ENCODE measurements at regions not wholly inside any gene's neighbourhood (a gene's known extent, or its start where the extent isn't known, plus 50 kb on each side); places are given as distances from the start of the nearest gene placed in this dataset.

- TF ChIP-seq ZNF274 (IDR thresholded peaks at IDR 0.05; ENCODE audit: low read depth, low read length): no peak
- H3K4me3 ChIP-seq (ENCODE audit: low read length): no peak overlapping the region
These were observed 50.5 kb upstream of the POU2AF2 start for GRCh38 chr11:111194860-111195568.

GRCh38 chr11:111193924-111194490 lies 51.5 kb upstream of the POU2AF2 start:
- no peak overlapping the region for H3K4me3 ChIP-seq (ENCODE audit: low read length)
- TF ChIP-seq ZNF274 (IDR thresholded peaks at IDR 0.05; ENCODE audit: low read depth, low read length): no peak

DNA sequence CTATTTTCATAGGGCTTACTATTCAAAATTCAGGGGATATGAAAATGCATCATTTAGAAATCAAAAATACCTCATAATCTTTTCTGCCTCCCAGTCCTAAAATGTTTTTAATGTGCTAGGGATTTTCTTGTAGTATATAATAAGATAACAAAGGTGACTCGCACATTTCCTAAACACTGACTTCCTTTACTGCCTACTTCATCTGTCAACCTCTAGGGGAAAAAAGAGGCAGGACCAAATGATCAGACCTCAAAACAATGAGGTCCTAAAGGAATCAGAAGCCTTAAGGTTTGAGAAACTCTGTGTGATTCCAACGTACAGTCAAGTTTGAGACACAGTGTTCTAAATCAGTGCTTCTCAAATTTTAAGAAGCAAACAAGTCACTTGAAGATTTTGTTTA lies 56.1 kb upstream of the POU2AF2 start:
- H3K4me3 ChIP-seq (ENCODE audit: low read length): no peak overlapping the region
- TF ChIP-seq ZNF274 (IDR thresholded peaks at IDR 0.05; ENCODE audit: low read depth, low read length): no peak

DNA sequence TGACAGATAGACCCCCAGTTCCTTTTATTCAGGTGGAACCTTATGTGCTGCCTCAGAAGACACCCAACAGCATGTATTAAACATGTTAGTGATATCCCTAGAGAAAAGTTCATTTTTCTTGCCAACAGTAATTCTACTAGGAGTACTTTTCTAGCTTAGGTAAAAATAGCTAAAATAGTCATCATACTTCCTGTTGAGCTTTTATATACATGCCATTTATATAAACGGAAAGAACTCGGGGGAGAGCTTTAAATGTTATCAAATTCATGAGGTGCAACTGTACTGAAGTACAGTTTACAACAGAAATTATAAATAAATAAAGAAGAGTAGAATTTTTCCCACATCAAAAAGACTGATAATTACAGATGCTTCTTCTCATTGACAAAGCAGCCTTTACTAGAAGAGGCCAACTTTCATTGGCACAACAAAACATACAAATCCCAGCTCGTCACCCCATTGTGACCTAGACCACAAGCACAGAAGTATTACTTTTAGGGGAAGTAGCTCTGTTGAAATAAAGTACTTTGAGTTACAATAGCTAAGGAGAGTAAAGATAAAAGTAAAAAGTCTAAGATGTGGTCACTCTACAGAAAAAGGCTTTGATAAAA lies 59.1 kb upstream of the POU2AF2 start:
- H3K4me3 ChIP-seq (ENCODE audit: low read length): no peak overlapping the region
- no peak for TF ChIP-seq ZNF274 (IDR thresholded peaks at IDR 0.05; ENCODE audit: low read depth, low read length)

DNA sequence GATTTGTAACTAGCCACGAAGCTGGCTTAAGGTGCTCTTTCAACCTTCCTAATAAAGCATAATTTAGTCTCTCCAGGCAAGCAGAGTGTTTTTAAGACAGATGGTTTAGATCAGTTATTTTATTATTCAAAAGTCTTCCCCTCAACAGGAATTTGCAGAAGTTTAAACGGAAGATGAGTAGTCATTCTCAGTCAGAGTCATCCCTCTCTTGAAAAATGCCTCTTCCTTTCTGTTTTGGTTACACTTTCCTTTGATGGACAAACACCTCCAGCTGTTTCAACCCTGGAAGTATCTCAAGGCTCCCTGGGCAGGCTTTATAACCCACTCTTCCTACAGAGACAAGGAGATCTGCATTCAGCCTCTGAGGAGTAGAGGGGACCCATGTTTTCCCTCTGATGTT lies 60.3 kb upstream of the POU2AF2 start:
- H3K4me3 ChIP-seq (ENCODE audit: low read length): no peak overlapping the region
- no peak for TF ChIP-seq ZNF274 (IDR thresholded peaks at IDR 0.05; ENCODE audit: low read depth, low read length)

GRCh38 chr11:111183706-111184105 lies 61.8 kb upstream of the POU2AF2 start:
- TF ChIP-seq ZNF274 (IDR thresholded peaks at IDR 0.05; ENCODE audit: low read depth, low read length): no peak
- H3K4me3 ChIP-seq (ENCODE audit: low read length): no peak overlapping the region

DNA sequence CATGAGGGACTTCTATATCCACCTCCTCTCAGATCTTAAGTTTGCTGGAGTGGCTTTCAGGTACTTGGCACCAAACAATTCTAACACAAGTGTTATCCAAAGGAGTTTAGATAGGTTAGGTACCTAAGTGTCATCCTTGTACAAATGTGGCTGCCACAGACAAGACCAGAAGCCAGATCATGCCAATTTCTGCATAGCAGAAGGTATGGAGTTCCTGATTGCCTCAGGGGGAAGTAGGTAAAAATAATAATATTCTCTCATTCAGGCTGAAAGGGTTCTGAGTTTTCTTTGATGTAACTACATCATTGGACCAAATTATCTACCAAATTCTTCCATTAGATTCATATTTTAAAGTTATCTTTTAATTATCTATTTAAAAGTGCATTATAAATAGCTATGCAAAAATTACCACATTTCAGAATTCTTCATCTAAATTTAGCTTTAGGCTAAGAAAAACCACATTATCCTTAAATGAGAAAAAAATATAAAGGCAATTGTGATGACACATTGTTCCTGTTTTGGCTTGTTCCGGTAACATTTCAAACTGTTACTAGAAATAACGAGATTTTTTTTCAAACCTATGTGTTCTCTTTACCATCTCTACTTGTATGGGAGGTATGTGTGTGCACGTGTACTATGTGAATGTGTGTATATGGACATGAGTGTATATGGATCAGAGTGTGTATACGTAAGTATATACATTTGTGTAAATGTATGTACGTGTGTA lies 66.2 kb upstream of the POU2AF2 start:
- TF ChIP-seq ZNF274 (IDR thresholded peaks at IDR 0.05; ENCODE audit: low read depth, low read length): no peak

GRCh38 chr11:111177037-111177871 lies 68.3 kb upstream of the POU2AF2 start:
- H3K4me3 ChIP-seq (ENCODE audit: low read length): peak overlapping the region; percentile 7; the same call in 1 of the 2 replicates
- no peak for TF ChIP-seq ZNF274 (IDR thresholded peaks at IDR 0.05; ENCODE audit: low read depth, low read length)

More for the DNA sequence above, 66.2 kb upstream of the POU2AF2 start:
- H3K4me3 ChIP-seq (ENCODE audit: low read length): no peak overlapping the region

GRCh38 chr11:111176603-111177002 lies 68.9 kb upstream of the POU2AF2 start:
- peak overlapping the region; percentile 7; the same call in 1 of the 2 replicates for H3K4me3 ChIP-seq (ENCODE audit: low read length)
- TF ChIP-seq ZNF274 (IDR thresholded peaks at IDR 0.05; ENCODE audit: low read depth, low read length): no peak

GRCh38 chr11:111173221-111173620 lies 72.3 kb upstream of the POU2AF2 start:
- H3K4me3 ChIP-seq (ENCODE audit: low read length): no peak overlapping the region
- TF ChIP-seq ZNF274 (IDR thresholded peaks at IDR 0.05; ENCODE audit: low read depth, low read length): no peak

GRCh38 chr11:111172321-111172862 lies 73.1 kb upstream of the POU2AF2 start:
- no peak for TF ChIP-seq ZNF274 (IDR thresholded peaks at IDR 0.05; ENCODE audit: low read depth, low read length)
- H3K4me3 ChIP-seq (ENCODE audit: low read length): no peak overlapping the region

DNA sequence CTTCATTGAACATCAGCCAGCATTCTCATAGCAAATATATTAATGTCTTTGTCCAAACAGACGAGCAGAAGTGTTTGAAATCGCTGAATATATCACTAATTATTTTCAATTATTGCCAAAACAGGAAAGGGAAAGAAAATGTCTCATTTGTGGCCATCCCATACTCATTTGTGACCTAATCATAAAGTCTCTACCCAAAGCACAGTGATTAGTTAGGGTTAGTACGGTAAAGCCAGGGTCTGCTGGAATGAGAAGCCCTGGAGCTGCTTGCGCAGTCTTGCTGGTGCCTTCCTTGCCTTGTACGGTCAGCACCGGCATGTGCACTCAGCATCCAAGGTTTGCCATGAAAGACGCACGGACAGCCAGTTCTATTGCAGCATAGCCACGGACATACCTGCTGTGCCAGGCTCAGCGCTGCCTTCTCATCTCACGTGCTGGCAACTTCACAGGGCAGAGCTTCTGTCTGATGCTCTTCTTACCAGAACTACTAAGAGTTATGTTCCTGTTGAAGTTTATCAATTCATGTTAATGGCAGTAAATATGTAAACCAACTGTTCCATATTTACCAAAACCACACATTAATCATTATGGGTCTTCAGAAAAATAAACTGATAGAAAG lies 74.7 kb upstream of the POU2AF2 start:
- no peak for TF ChIP-seq ZNF274 (IDR thresholded peaks at IDR 0.05; ENCODE audit: low read depth, low read length)

DNA sequence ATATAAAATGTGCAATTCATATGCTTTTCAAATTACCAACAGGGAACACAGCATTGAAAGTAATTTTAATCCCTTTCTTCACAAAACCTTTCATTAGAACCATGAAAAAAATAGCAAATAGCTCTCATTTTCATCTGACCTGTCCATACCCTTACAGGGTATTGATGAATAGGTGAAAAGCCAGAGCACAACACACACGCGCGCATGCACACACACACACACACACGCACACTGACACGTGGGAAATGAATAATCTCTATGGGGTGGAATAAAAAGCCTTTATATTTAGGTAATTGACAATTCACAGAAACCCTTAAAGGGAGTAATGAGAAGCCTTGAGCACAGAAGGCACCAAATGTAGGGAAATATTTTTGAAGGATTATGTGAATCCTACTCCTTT lies 76.2 kb upstream of the POU2AF2 start:
- H3K4me3 ChIP-seq (ENCODE audit: low read length): no peak overlapping the region
- no peak for TF ChIP-seq ZNF274 (IDR thresholded peaks at IDR 0.05; ENCODE audit: low read depth, low read length)

More for the DNA sequence above, 74.7 kb upstream of the POU2AF2 start:
- H3K4me3 ChIP-seq (ENCODE audit: low read length): peak overlapping the region; percentile 21; the same call in 1 of the 2 replicates
